HG02763 (cell line): ENCODE measurements at regions not wholly inside any gene's neighbourhood (a gene's known extent, or its start where the extent isn't known, plus 50 kb on each side); places are given as distances from the start of the nearest gene placed in this dataset.

Experiments
- ATAC-seq: cut with Tn5 transposase; IDR thresholded peaks from one replicate; pipeline ENCODE4 v1.9.1; 2021; ENCODE audit warnings: mild to moderate bottlenecking, moderate library complexity; ENCODE audit not compliant: unreplicated experiment

DNA sequence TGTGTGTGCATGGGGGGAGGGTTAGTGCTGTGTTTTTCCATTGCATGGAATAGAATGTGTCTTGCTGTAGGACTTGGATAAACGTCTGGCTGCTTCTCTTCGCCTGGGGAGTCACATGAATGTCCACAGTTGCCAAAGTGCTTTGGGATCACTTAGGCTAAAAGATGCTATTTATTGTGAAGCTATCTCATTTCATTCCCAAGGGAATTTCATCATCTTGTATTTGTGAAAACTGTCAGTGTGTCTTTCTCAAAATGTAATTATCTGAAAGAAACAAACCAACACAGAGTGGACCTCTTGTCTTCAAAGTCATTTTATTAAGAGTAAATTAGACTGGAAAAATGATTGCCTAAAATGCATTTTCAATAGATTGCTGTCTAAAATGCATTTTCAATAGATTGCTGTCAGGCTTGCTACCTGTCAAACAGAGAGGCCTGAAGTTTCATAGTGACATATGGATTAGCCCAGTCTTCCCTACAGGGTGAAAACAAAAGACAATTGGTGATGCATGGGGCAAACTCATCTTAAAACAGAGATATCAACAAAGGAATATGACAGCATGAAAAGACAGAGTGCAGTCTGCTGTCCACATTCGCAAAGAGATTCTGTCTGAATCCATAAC, 117.1 kb upstream of the GOLIM4 start:
- ATAC-seq, result no peak

DNA sequence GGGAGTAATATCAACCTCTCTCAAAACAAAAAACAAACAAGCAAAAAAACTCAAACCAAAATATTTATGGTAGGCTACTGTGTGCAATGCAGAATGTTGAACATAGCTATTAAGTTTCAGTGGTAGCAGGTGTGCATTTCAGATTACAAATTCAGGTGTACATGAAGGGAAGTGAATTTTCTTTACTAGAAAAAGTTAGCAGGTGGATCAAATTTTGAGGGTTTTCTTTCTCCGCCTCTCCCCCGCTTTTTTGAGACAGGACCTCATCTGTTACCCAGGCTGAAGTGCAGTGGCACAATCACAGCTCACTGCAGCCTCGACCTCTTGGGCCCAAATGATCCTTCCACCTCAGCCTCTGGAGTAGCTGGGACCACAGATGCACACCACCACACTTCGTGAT, 109.7 kb upstream of the GOLIM4 start:
- no peak for ATAC-seq

DNA sequence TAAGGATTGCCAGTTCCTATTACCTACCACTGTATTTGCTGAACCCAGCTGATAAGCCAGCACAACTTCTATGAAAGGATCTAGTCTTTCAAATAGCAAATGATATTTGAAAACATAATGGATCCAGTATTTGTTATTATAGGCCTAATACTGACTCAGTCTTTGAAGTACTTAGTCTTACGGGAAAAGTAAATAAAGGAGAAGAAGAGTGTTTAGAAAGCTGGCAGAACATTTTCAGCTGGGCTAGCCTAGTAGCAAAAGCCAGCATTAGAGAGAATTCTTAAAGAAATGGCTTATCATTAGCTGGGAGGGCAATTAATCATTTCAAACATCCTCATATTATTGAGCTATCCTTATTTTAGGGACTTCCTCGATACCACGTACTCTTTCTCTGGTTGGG, 101.4 kb upstream of the GOLIM4 start:
- ATAC-seq, result no peak

GRCh38 chr3:168191856-168192255, 96.1 kb upstream of the GOLIM4 start:
- no peak for ATAC-seq

- no peak for ATAC-seq
These were observed 91.5 kb upstream of the GOLIM4 start for GRCh38 chr3:168187233-168187632.

DNA sequence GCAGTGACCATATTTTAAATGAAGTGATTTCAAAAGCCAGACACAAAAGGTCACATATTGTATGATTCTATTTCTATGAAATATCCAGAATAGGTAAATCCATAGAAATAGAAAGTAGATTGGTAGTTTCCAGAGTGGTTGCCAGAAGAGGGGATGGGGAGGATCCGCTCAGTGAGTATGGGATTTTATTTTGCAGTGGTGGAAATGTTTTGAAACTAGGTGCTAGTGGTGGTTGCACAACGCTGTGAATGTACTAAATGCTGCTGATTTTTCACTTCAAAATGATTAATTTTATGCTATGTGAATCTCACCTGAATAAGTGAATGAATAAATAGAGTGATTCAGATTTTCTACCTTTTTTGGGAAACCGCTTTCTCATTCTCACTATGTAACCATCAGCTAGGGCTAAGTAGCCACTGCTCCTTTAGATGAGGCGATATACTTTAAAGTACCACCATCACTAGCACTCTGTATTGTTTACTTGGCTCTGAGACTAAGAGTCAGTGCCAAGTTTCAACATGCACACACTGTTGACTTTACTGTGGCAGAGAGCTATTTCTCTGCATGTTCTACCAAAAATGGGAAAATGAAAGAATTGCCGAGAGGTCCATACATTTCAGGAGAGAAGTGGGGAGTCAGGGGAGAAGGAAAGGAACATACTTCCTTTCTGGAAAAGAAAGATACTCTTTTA, 90.7 kb upstream of the GOLIM4 start:
- no peak for ATAC-seq

- ATAC-seq, result no peak
These were observed 88.0 kb upstream of the GOLIM4 start for GRCh38 chr3:168183774-168184173.

DNA sequence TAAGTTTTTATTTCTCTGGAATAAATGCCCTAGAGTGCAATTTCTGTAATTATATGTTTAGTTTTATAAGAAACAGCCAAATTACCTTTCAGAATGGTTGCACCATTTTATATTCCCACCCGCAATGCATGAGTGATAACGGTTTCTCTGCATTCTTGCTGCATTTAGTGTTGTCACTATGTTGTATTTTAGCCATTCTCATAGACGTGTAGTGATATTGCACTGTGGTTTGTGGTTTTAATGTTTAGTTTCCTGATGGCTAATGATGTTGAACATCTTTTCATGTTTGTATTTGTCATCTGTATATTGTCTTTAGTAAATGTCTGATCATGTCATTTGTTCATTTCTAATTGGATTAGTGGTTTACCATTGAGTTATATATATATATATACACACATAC, 73.0 kb upstream of the GOLIM4 start:
- no peak for ATAC-seq

DNA sequence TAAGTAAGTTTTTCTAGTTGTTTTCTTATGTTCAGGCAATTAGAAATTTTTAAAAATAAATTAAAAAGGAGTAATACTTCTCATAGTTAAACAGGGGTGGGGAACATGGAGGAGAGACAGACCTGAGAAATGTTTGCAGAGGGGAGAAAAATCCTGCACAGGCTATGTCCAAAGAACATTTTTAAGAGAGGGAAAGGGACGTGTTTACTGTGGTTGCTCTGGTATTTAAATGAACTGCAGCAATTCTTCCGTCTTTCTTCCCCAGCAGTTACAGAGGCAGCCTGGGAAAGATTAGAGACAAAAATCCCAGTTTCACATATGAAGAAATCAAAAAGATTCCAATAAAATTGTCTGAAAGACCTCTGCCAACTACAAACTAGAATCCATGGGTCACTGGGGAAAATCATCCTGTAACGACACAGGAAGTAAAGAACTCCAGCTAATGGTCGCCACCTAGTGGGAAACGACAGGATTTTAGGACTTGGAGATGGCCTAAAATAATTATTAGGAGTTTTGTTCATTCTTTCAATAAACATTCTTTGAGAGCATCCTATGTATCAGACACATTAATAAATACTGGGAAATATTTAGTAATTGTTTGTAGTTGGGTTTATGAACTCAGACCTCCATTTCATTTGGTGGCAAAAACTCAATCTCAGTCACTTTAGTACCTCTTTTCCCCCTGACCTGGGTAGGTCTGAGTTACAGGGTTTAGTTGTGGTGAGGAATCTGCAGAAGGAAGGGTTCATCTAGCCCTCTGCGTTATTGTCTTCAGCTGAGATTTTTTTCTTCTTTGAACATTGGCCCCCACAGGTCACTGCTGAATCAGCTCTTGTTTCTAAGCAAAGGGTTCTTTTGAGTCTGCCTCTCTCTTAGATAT, 69.9 kb upstream of the GOLIM4 start:
- peak; percentile 80 for ATAC-seq

DNA sequence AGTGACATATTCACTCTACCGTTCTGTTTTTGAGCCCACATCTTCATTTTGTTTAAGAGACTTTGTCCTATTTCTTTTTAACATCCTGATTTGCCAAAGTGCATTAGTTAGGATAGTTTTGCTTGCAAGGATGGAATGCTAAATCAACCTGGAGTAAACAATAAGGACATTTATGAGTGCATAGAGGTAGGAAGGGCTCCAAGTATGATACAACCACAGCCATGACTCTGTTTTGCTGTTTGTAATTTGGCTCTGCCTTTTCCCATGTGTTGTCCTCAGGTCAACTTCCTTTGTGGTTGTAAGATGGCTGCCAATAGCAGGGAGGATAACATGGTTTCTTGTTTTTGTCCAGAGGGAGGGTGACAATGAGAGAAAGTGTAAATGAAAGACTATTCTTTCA, 66.4 kb upstream of the GOLIM4 start:
- ATAC-seq, result no peak

DNA sequence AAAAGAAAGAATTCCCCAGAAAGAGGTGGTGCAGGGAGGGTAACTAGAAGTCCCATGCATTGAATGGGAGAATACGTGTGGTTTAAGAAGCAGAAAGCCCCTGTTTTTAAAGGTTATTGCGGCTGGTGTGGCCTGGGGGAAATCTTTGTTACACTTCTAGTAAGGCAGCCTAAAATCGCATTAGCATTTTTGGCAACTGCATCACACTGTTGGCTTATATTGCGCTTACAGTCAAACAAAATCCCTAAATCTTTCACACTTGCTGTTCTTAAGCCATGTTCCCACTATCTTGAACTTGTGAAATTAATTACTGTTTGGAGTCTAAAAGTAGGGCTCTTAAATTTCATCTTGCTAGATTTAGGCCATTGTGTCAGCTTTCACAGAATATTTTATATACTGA, 66.0 kb upstream of the GOLIM4 start:
- ATAC-seq, result no peak

GRCh38 chr3:168157903-168158302, 62.2 kb upstream of the GOLIM4 start:
- ATAC-seq, result no peak

DNA sequence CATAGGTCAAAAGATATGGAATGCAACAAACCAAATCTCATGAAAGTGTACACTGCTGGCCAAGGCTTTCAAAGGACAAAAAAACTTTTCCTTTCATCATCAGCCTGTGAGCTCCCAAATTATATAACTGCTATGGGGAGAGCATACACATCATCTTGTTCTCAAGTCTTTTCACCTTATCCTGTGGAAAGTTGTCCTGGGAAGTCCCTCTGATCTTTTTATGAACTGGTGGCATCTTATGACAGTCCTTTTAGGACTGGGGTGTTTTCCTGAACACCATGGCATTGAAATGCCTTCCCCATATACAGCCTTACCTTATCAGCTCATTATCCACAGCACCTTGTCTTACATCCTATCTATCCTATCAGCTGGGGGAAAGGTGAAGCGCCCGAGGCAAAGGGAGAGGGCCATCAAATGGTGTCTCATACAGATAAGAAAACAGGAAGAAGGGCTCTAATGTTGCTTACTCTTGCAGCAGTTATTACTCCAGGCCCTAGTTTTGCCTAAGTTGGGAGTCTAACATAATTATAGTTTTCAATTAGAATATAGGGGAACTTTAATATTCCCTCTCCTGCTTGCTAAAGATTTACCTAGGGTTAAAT, 61.5 kb upstream of the GOLIM4 start:
- no peak for ATAC-seq

DNA sequence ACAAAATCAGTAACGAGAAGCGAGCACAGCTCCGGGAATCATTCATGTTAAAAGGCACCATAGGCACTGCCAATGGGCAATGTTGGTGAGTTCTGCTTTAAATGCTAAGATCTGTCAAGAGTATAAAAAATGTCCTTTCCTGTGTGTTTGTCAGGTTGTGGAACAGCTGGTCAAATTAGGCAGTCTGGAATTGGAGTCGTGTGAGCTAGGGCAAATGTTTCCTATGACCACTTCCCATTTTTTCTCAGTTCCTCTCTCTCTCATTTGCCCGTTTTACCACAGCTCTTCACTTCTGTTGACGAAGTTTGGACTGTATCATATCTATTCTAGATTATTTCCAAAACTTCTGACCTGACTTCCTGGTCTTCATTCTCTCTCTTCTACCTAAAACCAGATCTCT, 60.8 kb upstream of the GOLIM4 start:
- ATAC-seq, result no peak

- no peak for ATAC-seq
These were observed 59.6 kb upstream of the GOLIM4 start for GRCh38 chr3:168155303-168155702.

GRCh38 chr3:168154089-168154488, 58.4 kb upstream of the GOLIM4 start:
- no peak for ATAC-seq

DNA sequence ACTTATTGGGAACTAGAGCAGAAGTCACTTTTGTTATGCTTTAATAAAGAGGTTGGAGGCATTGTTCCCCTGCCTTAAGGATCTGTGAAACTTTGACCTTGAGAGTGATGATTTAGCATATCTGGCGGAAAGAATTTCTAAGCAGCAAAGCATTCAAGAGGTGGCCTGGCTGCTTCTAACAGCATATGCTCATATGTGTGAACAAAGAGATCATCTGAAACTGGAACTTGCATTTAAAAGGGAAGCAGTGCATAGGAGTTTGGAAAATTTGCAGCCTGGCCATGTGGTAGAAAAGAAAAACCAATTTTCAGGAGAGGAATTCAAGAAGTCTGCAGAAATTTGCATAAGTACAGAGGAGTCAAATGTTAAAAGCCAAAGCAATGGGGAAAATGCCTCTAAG, 56.4 kb upstream of the GOLIM4 start:
- ATAC-seq, result no peak
